Panc1 (cell line): ENCODE measurements at regions not wholly inside any gene's neighbourhood (a gene's known extent, or its start where the extent isn't known, plus 50 kb on each side); places are given as distances from the start of the nearest gene placed in this dataset.

ENCODE experiments used
- POLR2AphosphoS5 ChIP-seq: IDR thresholded peaks from 2 replicates; pipeline ENCODE4 v1.6.1; 2012; ENCODE audit warnings: mild to moderate bottlenecking, low read depth, low read length, moderate library complexity
- TF ChIP-seq, protein P1 (sequence below): fragments of 450-650 bp; IDR thresholded peaks from 2 replicates; pipeline ENCODE4 v1.5.1; 2017; ENCODE audit warnings: mild to moderate bottlenecking

DNA sequence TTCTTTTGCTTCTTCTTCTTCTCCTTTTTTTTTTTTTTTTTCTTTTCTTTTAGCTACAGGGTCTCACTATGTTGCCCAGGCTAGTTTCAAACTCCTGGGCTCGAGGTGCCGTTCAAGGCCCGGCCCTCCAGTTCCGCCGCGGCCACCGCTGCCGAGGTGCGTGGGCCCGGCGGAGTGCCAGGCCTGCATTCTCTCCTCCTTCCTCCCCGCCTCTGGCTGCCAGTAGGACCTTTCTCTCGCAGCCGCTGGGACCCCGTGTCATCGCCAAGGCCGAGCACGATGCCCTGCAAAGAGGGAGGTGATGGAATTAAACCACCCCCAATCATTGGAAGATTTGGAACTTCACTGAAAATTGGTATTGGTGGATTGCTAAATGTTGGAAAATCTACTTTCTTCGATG is 195.8 kb downstream of the CDRT15L2 start:
- TF ChIP-seq, protein P1, sequence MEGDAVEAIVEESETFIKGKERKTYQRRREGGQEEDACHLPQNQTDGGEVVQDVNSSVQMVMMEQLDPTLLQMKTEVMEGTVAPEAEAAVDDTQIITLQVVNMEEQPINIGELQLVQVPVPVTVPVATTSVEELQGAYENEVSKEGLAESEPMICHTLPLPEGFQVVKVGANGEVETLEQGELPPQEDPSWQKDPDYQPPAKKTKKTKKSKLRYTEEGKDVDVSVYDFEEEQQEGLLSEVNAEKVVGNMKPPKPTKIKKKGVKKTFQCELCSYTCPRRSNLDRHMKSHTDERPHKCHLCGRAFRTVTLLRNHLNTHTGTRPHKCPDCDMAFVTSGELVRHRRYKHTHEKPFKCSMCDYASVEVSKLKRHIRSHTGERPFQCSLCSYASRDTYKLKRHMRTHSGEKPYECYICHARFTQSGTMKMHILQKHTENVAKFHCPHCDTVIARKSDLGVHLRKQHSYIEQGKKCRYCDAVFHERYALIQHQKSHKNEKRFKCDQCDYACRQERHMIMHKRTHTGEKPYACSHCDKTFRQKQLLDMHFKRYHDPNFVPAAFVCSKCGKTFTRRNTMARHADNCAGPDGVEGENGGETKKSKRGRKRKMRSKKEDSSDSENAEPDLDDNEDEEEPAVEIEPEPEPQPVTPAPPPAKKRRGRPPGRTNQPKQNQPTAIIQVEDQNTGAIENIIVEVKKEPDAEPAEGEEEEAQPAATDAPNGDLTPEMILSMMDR: no peak
- TF ChIP-seq POLR2AphosphoS5: no peak
